AG04449 (cell line): ENCODE measurements at regions not wholly inside any gene's neighbourhood (a gene's known extent, or its start where the extent isn't known, plus 50 kb on each side); places are given as distances from the start of the nearest gene placed in this dataset.

ENCODE experiments used
- CTCF ChIA-PET: fragments of 350-600 bp; formaldehyde crosslinking; extraction: SDS; loops from one replicate; lab custom pipeline; 2021; ENCODE audit warnings: antibody characterized with exemption; lab: Yijun Ruan, JAX
- POLR2A ChIA-PET: fragments of 400-600, 350-600 bp; formaldehyde crosslinking; extraction: SDS; loops from one replicate; lab custom pipeline; 2020; ENCODE audit warnings: antibody characterized with exemption, inconsistent platforms; lab: Yijun Ruan, JAX
- DNase-seq: peaks from one replicate; pipeline ENCODE4 v3.0.0-alpha.2; 2010; ENCODE audit warnings: low read depth, low spot score
- H3K4me3 ChIP-seq: 2 replicates; pipeline ENCODE4 v1.5.1; 2011; ENCODE audit warnings: low read depth, mild to moderate bottlenecking, control low read depth, low read length
- TF ChIP-seq, protein P1 (sequence below): IDR thresholded peaks from one replicate; pipeline ENCODE4 v1.5.1; 2011; ENCODE audit warnings: mild to moderate bottlenecking, moderate library complexity, low read length, control low read depth, inconsistent platforms; ENCODE audit not compliant: insufficient read depth; ENCODE audit errors: missing control alignments

DNA sequence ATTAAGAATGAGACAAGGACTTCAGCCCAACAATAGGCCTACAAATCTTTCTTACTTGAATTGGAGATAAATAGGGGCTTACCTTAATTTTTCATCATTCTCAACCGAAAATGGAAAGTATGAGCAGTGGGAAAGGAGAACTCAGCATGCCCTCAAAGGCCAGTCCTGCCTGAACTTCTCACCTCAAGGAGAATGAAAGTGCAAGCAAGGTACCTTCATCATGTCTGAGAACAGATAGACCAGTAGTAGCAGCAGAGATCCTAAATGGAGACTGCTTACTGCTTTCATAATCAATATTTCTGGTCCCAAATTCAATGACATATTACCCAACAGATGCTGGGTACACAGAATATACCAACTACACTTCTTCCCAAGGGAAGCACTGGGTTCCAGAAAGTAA is 194.0 kb upstream of the SLITRK1 start:
- ChIA-PET CTCF (no interaction called here), POLR2A (no interaction called here)
- no peak for DNase-seq
- no peak overlapping the region for H3K4me3 ChIP-seq
- TF ChIP-seq, protein P1, sequence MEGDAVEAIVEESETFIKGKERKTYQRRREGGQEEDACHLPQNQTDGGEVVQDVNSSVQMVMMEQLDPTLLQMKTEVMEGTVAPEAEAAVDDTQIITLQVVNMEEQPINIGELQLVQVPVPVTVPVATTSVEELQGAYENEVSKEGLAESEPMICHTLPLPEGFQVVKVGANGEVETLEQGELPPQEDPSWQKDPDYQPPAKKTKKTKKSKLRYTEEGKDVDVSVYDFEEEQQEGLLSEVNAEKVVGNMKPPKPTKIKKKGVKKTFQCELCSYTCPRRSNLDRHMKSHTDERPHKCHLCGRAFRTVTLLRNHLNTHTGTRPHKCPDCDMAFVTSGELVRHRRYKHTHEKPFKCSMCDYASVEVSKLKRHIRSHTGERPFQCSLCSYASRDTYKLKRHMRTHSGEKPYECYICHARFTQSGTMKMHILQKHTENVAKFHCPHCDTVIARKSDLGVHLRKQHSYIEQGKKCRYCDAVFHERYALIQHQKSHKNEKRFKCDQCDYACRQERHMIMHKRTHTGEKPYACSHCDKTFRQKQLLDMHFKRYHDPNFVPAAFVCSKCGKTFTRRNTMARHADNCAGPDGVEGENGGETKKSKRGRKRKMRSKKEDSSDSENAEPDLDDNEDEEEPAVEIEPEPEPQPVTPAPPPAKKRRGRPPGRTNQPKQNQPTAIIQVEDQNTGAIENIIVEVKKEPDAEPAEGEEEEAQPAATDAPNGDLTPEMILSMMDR = no peak

DNA sequence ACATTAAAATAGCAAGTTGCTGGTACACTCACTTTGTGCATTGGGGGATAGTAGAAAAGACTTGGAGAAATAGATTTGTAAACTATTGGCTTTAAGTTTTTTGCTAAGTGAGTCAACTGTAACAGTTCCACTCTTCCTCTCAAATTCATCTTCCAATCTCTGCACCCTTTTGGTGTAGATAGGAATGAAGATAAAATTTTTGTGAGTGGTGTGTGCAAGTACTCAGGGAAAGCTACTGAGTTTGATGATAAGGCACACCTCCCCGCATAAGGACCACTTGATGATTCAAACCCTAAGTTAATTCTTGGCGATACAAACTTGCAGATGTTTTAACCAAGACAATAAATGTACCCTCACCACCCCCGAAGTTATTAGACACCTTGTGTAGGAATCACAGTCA is 168.3 kb upstream of the SLITRK1 start:
- peak; percentile 38 for DNase-seq
- H3K4me3 ChIP-seq = no peak overlapping the region
- ChIA-PET POLR2A (no interaction called here), CTCF (interaction anchor here (1.1 kb wide), 1 partner anchor 524 kb away, joined by 3 read pairs; no protein-coding TSS in a partner anchor)
- TF ChIP-seq, protein P1 = no peak

DNA sequence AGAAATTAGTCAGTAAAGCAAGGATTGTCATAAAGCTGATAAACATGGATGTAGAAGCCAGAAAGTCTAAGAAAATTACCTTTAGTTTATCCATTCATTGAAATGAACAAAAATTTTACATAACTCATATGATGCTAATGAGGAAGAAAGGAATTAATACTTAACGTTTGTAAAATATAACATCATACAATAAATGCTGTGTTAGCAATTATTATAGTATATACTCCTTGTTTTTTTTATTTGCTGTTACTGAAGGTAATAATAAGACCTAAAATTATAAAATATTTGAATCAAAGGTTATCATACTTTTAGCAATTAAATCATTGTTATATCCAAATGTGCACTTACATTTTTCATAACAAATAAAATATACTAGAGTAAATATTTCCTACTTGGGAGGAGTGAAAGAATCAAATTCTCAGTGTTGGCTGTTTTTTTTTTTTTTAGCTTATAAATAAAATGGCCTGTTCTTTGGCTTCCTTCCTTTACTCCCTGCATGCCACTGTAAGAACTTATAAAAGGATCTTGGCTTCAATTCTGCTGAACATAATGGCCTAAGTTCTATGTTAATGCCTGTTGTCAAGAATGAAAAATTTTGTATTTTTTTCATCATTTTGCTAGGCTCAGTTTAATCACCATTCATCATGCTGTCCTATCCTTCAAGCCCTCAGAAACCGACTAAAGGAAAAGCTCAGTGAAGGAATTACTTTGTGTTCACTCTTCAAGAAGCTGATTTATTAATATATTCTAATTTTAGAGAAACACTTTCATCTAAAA is 167.4 kb upstream of the SLITRK1 start:
- ChIA-PET CTCF (interaction anchor here (0.5 kb wide), 1 partner anchor 105 kb away, joined by 3 read pairs; no protein-coding TSS in a partner anchor), POLR2A (no interaction called here)
- DNase-seq = no peak
- TF ChIP-seq, protein P1 = no peak
- H3K4me3 ChIP-seq = no peak overlapping the region

DNA sequence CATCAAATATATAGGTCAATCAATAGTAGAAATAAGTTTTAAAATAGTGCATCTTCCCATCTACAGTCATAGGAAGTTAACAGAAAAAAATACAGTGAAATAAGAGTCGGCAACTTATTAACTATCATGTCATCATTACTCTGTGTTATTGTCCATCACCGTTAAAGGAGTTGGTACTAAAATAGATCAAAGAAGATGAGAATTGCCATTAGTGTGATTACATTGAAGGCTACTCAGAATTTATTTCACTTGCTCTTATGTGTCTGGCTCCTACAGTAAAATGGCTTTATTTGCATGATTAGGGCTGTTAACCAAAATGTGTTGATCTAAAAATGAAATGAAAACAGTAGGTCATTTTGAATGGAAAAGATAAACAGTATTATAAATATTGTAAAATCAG is 162.5 kb upstream of the SLITRK1 start:
- DNase-seq = no peak
- ChIA-PET POLR2A (no interaction called here), CTCF (no interaction called here)
- TF ChIP-seq, protein P1 = no peak
- H3K4me3 ChIP-seq = no peak overlapping the region

DNA sequence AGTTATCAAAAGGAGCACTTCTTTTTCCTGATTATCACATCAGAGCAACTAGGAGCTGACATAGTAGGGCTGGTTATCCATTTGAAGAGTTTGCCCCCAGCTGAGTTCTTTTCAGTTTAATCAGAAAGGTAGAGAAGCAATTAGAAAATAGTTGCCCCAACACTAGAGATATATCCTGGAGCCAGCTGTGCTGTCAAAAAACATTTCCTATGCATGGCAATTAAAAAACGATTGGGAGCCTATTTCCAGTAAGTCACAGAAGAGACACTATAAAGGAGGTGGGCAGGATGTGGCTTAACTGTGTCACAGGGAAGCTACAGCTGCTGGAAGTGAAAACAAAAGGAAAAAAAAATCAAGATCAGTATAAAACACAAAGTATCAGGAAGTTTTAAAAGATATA is 155.7 kb upstream of the SLITRK1 start:
- ChIA-PET POLR2A (interaction anchor here (0.6 kb wide), 1 partner anchor 36 kb away, joined by 3 read pairs; no protein-coding TSS in a partner anchor), CTCF (no interaction called here)
- H3K4me3 ChIP-seq = no peak overlapping the region
- no peak for DNase-seq
- TF ChIP-seq, protein P1 = no peak

DNA sequence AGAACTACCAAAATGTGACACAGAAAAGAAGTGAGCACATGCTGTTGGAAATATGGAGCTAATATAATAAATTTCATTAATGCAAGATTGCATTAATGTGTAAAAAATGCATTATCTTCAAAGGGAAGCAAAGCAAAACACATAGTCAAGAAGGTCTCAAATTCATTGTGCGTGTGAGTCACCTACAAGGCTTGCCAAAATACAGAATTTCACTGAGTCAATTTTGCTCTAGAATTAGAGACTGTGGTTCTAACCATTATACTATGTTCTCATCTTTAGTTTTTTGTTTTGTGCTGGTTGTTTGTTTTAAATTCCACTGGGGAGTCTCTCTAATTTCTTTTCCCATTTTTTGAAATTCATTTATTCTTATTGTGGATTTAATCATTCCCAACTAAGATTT is 149.8 kb upstream of the SLITRK1 start:
- TF ChIP-seq, protein P1 = no peak
- ChIA-PET POLR2A (no interaction called here), CTCF (no interaction called here)
- no peak overlapping the region for H3K4me3 ChIP-seq
- no peak for DNase-seq
